NCI-H69 (cell line): ENCODE measurements at regions not wholly inside any gene's neighbourhood (a gene's known extent, or its start where the extent isn't known, plus 50 kb on each side); places are given as distances from the start of the nearest gene placed in this dataset.
A peak's percentile ranks its signal among the peaks of the same experiment; 100 is the strongest.
"Not testable (repeated sequence)": the region's sequence is repeated elsewhere in the genome, so short reads cannot be mapped to it uniquely, and the experiment has no call there.

Source experiments
- DNase-seq: peaks from one replicate; lab custom pipeline; 2025; lab: John Stamatoyannopoulos, UW

GRCh38 chr1:194419721-194420120, 1233.3 kb upstream of the B3GALT2 start:
- DNase-seq: peak; percentile 30

- DNase-seq: no peak
Observed at GRCh38 chr1:194410756-194411155, 1224.3 kb upstream of the B3GALT2 start.

GRCh38 chr1:194407238-194407637, 1220.8 kb upstream of the B3GALT2 start:
- DNase-seq: not testable (repeated sequence)

GRCh38 chr1:194394676-194395075, 1208.3 kb upstream of the B3GALT2 start:
- DNase-seq: no peak

DNA sequence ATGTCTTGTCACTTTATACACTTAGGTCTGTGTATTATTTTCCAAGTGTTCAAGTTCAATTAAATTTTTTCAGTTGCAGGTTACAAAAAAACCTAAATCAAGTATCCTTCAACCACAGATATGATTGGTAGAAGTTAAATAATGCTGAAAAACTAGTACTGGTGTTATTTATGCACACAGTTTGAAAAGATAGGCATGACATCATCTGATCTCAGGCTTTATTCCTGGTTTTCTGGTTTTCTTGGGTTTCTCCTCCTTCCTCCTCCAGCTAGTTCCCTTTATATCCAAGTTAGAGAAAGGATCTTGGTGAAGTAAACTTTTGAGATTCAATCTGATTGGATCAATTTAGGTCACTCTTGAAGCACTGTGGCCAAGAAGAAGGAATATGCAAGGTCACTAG, 1201.1 kb upstream of the B3GALT2 start:
- no peak for DNase-seq

DNA sequence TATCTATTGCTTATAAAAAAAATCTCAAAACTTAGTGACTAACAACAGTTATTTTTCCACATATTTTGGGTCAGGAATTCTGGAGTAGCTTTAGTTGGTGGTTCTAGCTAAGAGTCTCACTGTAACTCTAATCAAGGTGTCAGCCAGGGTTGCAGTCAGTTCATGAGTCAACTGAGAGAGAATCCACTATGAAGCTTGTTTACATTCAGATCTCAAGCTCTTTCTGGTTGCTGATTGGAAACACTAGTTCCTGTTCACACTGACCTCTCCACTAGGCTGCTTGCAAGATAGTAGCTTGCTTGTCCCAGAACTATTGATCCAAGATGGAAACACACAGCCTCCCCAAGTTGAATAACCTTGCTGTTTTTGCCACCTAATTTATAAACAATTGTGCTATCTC, 1192.1 kb upstream of the B3GALT2 start:
- no peak for DNase-seq

GRCh38 chr1:194374649-194375048, 1188.2 kb upstream of the B3GALT2 start:
- DNase-seq: no peak

DNA sequence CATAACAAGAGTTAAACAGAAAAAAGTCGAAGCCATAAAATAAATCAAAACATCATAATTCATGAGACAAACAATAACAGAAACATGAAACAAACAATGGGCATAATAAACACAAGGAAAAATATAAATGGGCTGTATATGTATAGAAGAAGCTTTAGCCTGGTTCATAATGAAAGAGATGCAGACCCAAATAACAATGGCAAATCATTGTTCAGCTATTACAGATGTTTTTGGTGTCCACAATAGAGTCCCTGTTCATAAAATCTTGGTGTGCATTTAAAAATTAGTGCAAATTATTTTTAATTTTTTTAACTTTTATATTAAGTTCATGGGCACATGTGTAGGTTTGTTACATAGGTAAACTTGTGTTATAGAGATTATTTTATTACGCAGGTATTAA, 1185.9 kb upstream of the B3GALT2 start:
- no peak for DNase-seq

GRCh38 chr1:194369622-194370021, 1183.2 kb upstream of the B3GALT2 start:
- no peak for DNase-seq

GRCh38 chr1:194369060-194369459, 1182.6 kb upstream of the B3GALT2 start:
- no peak for DNase-seq

GRCh38 chr1:194367121-194367520, 1180.7 kb upstream of the B3GALT2 start:
- no peak for DNase-seq

GRCh38 chr1:194366705-194367104, 1180.3 kb upstream of the B3GALT2 start:
- no peak for DNase-seq

- no peak for DNase-seq
Observed at GRCh38 chr1:194362327-194362726, 1175.9 kb upstream of the B3GALT2 start.

GRCh38 chr1:194361374-194362131, 1175.1 kb upstream of the B3GALT2 start:
- no peak for DNase-seq

DNA sequence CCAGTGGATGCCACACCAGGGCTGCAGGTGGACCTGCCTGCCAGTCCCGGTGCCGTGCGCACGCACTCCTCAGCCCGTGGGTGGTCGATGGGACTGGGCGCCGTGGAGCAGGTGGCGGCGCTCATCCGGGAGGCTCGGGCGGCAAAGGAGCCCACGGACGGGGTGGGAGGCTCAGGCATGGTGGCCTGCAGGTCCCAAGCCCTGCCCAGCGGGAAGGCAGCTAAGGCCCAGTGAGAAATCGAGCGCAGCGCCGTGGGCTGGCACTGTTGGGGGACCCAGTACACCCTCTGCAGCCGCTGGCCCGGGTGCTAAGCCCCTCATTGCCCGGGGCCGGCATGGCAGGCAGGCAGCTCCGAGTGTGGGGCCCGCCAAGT, 1171.8 kb upstream of the B3GALT2 start:
- DNase-seq: no peak

- DNase-seq: not testable (repeated sequence)
Observed at GRCh38 chr1:194357573-194358207, 1171.3 kb upstream of the B3GALT2 start.

- no peak for DNase-seq
Observed at GRCh38 chr1:194355488-194356106, 1169.2 kb upstream of the B3GALT2 start.

GRCh38 chr1:194353121-194353520, 1166.7 kb upstream of the B3GALT2 start:
- no peak for DNase-seq

GRCh38 chr1:194347200-194347599, 1160.8 kb upstream of the B3GALT2 start:
- no peak for DNase-seq

- DNase-seq: peak; percentile 9
Observed at GRCh38 chr1:194342484-194343262, 1156.3 kb upstream of the B3GALT2 start.

DNA sequence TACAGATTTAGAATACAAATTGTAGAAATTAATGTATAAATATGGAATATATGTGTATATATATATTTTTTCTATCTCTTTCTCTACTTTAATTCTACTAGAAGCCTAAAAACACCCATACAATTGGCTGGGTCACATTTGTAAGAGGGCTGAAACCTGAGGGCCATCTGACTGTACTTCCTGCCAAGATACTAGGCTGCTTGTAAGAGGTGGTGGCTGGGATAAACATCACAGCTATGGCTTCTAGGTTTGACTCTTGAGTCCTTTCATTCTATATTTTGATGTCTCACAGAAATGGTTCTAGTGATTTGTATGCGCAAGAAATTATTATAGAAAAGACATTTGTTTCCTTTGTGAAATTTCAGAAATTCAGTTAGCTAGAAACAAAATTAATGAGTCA, 1155.2 kb upstream of the B3GALT2 start:
- peak; percentile 79 for DNase-seq

DNA sequence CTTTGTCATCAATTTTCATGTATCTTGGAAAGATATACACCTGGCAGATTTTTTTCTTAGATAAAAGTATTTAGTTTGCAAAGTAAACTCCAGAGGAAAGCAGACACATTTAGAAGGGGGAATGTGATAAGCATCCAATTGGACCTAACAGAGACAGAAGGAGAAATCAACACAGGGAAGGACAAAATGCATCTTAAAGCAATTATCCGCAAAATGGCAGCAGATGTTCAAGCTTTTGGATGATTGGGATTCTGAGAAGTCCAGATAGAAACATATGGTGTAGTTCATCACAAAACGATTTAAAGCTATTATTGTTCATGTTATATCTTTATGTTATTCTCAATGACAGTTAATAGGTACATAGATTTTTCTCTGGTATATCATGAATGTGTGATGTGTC, 1153.1 kb upstream of the B3GALT2 start:
- DNase-seq: peak; percentile 83
